ENCODE measurements at regions not wholly inside any gene's neighbourhood (a gene's known extent, or its start where the extent isn't known, plus 50 kb on each side); places are given as distances from the start of the nearest gene placed in this dataset.
"Not testable (repeated sequence)": the region's sequence is repeated elsewhere in the genome, so short reads cannot be mapped to it uniquely, and the experiment has no call there.

DNA sequence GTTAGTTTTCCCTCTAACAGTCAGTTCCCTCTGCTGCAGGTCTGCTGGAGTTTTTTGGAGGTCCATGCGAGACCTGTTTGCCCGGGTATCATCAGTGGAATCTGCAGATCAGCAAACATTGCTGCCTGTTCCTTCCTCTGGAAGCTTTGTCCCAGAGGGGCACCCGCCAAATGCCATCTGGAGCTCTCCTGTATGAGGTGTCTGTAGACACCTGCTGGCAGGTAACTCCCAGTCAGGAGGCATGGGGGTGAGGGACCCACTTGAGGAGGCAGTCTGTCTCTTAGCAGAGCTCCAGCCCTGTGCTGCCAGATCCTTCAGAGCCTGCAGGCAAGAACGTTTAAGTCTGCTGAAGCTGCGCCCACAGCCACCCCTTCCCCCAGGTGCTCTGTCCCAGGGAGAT, 884.3 kb upstream of the GRIA3 start:
- TF ChIP-seq, protein P1, sequence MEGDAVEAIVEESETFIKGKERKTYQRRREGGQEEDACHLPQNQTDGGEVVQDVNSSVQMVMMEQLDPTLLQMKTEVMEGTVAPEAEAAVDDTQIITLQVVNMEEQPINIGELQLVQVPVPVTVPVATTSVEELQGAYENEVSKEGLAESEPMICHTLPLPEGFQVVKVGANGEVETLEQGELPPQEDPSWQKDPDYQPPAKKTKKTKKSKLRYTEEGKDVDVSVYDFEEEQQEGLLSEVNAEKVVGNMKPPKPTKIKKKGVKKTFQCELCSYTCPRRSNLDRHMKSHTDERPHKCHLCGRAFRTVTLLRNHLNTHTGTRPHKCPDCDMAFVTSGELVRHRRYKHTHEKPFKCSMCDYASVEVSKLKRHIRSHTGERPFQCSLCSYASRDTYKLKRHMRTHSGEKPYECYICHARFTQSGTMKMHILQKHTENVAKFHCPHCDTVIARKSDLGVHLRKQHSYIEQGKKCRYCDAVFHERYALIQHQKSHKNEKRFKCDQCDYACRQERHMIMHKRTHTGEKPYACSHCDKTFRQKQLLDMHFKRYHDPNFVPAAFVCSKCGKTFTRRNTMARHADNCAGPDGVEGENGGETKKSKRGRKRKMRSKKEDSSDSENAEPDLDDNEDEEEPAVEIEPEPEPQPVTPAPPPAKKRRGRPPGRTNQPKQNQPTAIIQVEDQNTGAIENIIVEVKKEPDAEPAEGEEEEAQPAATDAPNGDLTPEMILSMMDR (IDR thresholded peaks at IDR 0.05), result not testable (repeated sequence)
- TF ChIP-seq POLR2A (IDR thresholded peaks at IDR 0.05), result not testable (repeated sequence)

All from thyroid gland (tissue), 4 donors.